ENCODE measurements at regions not wholly inside any gene's neighbourhood (a gene's known extent, or its start where the extent isn't known, plus 50 kb on each side); places are given as distances from the start of the nearest gene placed in this dataset.

DNA sequence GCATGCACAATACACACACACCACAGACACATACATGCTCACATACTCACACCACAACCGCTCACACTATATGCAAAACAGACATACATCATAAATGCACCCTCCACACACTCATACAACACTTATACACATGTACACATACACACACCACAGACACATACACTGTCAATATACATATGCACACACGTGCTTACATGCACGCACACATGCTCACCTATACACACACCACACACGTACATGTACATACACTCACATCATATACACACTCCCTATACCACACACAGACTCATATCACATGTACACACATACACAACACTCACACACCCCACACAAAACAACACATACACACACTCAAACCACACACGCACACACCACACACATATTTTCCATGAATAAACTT is 885.3 kb downstream of the TBC1D22A start:
- no peak for ATAC-seq (replicated peaks in 1 of 4)
- Mint-ChIP-seq H3K27me3 (no peaks in the 10 kb centered on the region), H3K9me3 (peaks cover 2 to 6% (median 5%) of the 10 kb centered on the region in 3 donors), H3K4me1 (no peaks in the 10 kb centered on the region), H3K36me3 (no peaks in the 10 kb centered on the region), H3K27ac (no peak overlapping the region), H3K4me3 (no peak overlapping the region)
- Histone ChIP-seq H3K27me3 (replicated peaks in 1 of 2; ENCODE audit: control insufficient read depth in 2 of 2, extremely low read depth in 1 of 2, insufficient read depth in 2 of 2, low read length in 1 of 2) (peaks cover 0 to 8% of the 10 kb centered on the region in 2 experiments), H3K27ac (ENCODE audit: low read length) (no peak overlapping the region), H3K4me3 (ENCODE audit: control insufficient read depth in 1 of 2, extremely low read depth in 1 of 2, low read length in 1 of 2) (no peak overlapping the region), H3K4me1 (ENCODE audit: control insufficient read depth in 1 of 2, extremely low read depth in 1 of 2, insufficient read depth in 2 of 2, low read length in 2 of 2) (no peaks in the 10 kb centered on the region), H3K36me3 (ENCODE audit: control insufficient read depth in 2 of 2, extremely low read depth in 1 of 2, insufficient read depth in 1 of 2, low read length in 1 of 2) (no peaks in the 10 kb centered on the region), H3K9me3 (no peaks in the 10 kb centered on the region)
- 91% methylated on average over 4 of the region's 5 CpGs for WGBS (ENCODE audit: insufficient coverage)
- POLR2A ChIA-PET = no interaction called here
- DNase-seq = no peak
- CTCF ChIA-PET = no interaction called here

DNA sequence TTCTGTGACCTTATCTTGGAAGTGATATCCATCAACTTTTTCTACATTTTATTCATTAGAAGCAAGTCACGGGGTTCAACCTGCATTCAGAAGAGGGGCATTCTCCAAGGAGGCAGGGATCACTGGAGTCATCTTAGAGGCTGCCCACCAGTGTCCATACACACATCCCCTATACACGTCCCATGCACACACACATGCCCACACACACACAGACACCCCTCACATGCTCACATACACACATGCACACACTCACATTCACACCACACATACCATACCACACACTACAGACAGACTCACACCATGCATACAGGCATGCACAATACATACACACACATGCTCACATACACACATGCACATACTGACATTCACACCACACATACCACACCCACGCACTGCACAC is 884.7 kb downstream of the TBC1D22A start:
- POLR2A ChIA-PET = no interaction called here

DNA sequence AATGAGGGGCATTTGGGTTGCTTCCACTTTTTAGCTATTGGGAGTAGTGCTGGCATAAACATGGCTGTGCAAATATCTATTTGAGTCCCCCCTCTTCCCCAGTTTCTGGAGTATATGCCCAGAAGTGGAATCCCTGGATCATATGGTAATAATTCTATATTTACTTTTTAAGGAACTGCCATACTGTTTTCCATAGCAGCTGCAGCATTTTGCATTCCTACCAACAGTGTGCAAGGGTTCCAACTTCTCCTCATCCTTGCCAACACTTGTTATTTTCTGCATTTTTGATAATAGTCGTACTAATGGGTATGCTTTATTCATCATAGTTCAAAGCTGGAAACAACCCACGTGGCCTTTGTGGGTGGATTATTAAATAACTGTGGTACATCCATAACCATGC is 883.5 kb downstream of the TBC1D22A start:
- Histone ChIP-seq H3K9me3 (no peaks in the 10 kb centered on the region), H3K36me3 (ENCODE audit: control insufficient read depth in 2 of 2, extremely low read depth in 1 of 2, insufficient read depth in 1 of 2, low read length in 1 of 2) (no peaks in the 10 kb centered on the region), H3K4me3 (ENCODE audit: control insufficient read depth in 1 of 2, extremely low read depth in 1 of 2, low read length in 1 of 2) (no peak overlapping the region), H3K27me3 (replicated peaks in 1 of 2; ENCODE audit: control insufficient read depth in 2 of 2, extremely low read depth in 1 of 2, insufficient read depth in 2 of 2, low read length in 1 of 2) (peaks cover 0 to 4% of the 10 kb centered on the region in 2 experiments), H3K27ac (ENCODE audit: low read length) (no peak overlapping the region), H3K4me1 (ENCODE audit: control insufficient read depth in 1 of 2, extremely low read depth in 1 of 2, insufficient read depth in 2 of 2, low read length in 2 of 2) (no peaks in the 10 kb centered on the region)
- H3K27me3 Mint-ChIP-seq = no peaks in the 10 kb centered on the region
- no peaks in the 10 kb centered on the region for H3K4me1 Mint-ChIP-seq
- no peaks in the 10 kb centered on the region for H3K36me3 Mint-ChIP-seq
- ATAC-seq (replicated peaks in 1 of 4) (no peak), DNase-seq (no peak)
- H3K27ac Mint-ChIP-seq = no peak overlapping the region
- WGBS (ENCODE audit: insufficient coverage) = no CpG with 5 or more reads among the region's 2 CpGs
- ChIA-PET POLR2A (no interaction called here), CTCF (no interaction called here)
- H3K4me3 Mint-ChIP-seq = no peak overlapping the region
- H3K9me3 Mint-ChIP-seq = peaks cover 0 to 10% (median 5%) of the 10 kb centered on the region in 3 donors

More for the DNA sequence above, 884.7 kb downstream of the TBC1D22A start:
- CTCF ChIA-PET = no interaction called here
- no peak overlapping the region for H3K27ac Mint-ChIP-seq
- Histone ChIP-seq H3K4me3 (ENCODE audit: control insufficient read depth in 1 of 2, extremely low read depth in 1 of 2, low read length in 1 of 2) (no peak overlapping the region), H3K9me3 (no peaks in the 10 kb centered on the region), H3K4me1 (ENCODE audit: control insufficient read depth in 1 of 2, extremely low read depth in 1 of 2, insufficient read depth in 2 of 2, low read length in 2 of 2) (no peaks in the 10 kb centered on the region), H3K27ac (ENCODE audit: low read length) (no peak overlapping the region), H3K36me3 (ENCODE audit: control insufficient read depth in 2 of 2, extremely low read depth in 1 of 2, insufficient read depth in 1 of 2, low read length in 1 of 2) (no peaks in the 10 kb centered on the region), H3K27me3 (replicated peaks in 1 of 2; ENCODE audit: control insufficient read depth in 2 of 2, extremely low read depth in 1 of 2, insufficient read depth in 2 of 2, low read length in 1 of 2) (peaks cover 0 to 8% of the 10 kb centered on the region in 2 experiments)
- 72% methylated on average over 3 of the region's 3 CpGs for WGBS (ENCODE audit: insufficient coverage)
- H3K4me1 Mint-ChIP-seq = no peaks in the 10 kb centered on the region
- DNase-seq (no peak), ATAC-seq (replicated peaks in 1 of 4) (no peak)
- H3K9me3 Mint-ChIP-seq = peaks cover 0 to 10% (median 5%) of the 10 kb centered on the region in 3 donors
- no peaks in the 10 kb centered on the region for H3K36me3 Mint-ChIP-seq
- no peaks in the 10 kb centered on the region for H3K27me3 Mint-ChIP-seq
- no peak overlapping the region for H3K4me3 Mint-ChIP-seq

DNA sequence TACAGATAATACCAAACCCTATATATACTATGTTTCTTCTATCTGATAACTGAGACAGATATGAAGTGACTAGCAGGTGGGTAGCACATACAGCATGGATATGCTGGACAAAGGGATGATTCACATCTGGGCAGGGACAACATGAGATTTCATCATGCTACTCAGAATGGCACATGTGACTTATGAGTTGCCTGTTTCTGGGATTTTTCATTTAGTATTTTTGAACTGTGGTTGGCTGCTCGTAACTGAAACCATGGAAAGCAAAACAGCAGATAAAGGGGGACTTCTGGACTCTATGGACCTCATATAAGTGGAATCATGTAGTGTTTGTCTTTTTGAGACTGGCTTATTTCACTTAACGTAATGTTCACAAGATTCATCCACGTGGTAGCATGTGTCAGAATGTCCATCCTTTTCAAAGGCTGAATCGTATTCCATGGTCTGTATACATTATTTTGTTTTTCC is 883.0 kb downstream of the TBC1D22A start:
- no peak overlapping the region for H3K4me3 Mint-ChIP-seq
- H3K9me3 ChIP-seq = no peaks in the 10 kb centered on the region
- no peak for DNase-seq
- 78% methylated on average over 3 of the region's 4 CpGs for WGBS (ENCODE audit: insufficient coverage)
- H3K36me3 ChIP-seq (ENCODE audit: control insufficient read depth in 2 of 2, extremely low read depth in 1 of 2, insufficient read depth in 1 of 2, low read length in 1 of 2) = no peaks in the 10 kb centered on the region
- H3K27ac Mint-ChIP-seq = no peak overlapping the region
- no peaks in the 10 kb centered on the region for H3K4me1 Mint-ChIP-seq
- peaks cover 0 to 4% of the 10 kb centered on the region in 2 experiments for H3K27me3 ChIP-seq (replicated peaks in 1 of 2; ENCODE audit: control insufficient read depth in 2 of 2, extremely low read depth in 1 of 2, insufficient read depth in 2 of 2, low read length in 1 of 2)
- H3K4me3 ChIP-seq (ENCODE audit: control insufficient read depth in 1 of 2, extremely low read depth in 1 of 2, low read length in 1 of 2) = no peak overlapping the region
- H3K36me3 Mint-ChIP-seq = no peaks in the 10 kb centered on the region
- ATAC-seq (replicated peaks in 1 of 4) = no peak
- H3K27ac ChIP-seq (ENCODE audit: low read length) = no peak overlapping the region
- H3K9me3 Mint-ChIP-seq = peaks cover 0 to 10% (median 5%) of the 10 kb centered on the region in 3 donors
- H3K27me3 Mint-ChIP-seq = no peaks in the 10 kb centered on the region
- CTCF ChIA-PET = no interaction called here
- H3K4me1 ChIP-seq (ENCODE audit: control insufficient read depth in 1 of 2, extremely low read depth in 1 of 2, insufficient read depth in 2 of 2, low read length in 2 of 2) = no peaks in the 10 kb centered on the region
- POLR2A ChIA-PET = no interaction called here

DNA sequence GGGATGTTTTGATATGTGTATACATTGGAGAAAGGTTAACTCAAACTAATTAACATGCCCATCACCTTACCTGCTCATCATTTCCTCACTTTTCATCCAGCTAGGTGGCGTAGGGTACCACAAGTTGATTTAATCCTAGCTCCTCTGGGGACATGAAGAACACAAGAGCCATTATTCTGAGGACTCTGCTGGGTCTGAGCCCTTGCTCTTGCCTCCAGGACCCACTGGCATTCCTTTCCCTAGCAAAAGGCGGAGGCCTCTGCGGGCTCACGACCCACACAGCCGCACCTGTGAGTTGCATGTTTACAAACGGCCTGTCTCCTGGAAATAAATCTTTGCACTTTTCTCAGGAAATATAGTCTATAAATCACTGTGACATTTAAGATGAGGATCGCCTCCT is 871.9 kb downstream of the TBC1D22A start:
- Mint-ChIP-seq H3K27me3 (peaks cover 22 to 28% of the 10 kb centered on the region in 2 donors), H3K4me1 (no peaks in the 10 kb centered on the region), H3K4me3 (no peak overlapping the region), H3K9me3 (peaks cover 10 to 25% (median 22%) of the 10 kb centered on the region in 3 donors), H3K27ac (no peak overlapping the region), H3K36me3 (no peaks in the 10 kb centered on the region)
- no peak for DNase-seq
- ChIA-PET POLR2A (no interaction called here), CTCF (no interaction called here)
- Histone ChIP-seq H3K36me3 (ENCODE audit: control insufficient read depth in 2 of 2, extremely low read depth in 1 of 2, insufficient read depth in 1 of 2, low read length in 1 of 2) (no peaks in the 10 kb centered on the region), H3K27ac (ENCODE audit: low read length) (no peak overlapping the region), H3K4me3 (ENCODE audit: control insufficient read depth in 1 of 2, extremely low read depth in 1 of 2, low read length in 1 of 2) (no peak overlapping the region), H3K27me3 (replicated peaks in 1 of 2; ENCODE audit: control insufficient read depth in 2 of 2, extremely low read depth in 1 of 2, insufficient read depth in 2 of 2, low read length in 1 of 2) (peaks cover 0 to 16% of the 10 kb centered on the region in 2 experiments), H3K9me3 (no peaks in the 10 kb centered on the region), H3K4me1 (ENCODE audit: control insufficient read depth in 1 of 2, extremely low read depth in 1 of 2, insufficient read depth in 2 of 2, low read length in 2 of 2) (no peaks in the 10 kb centered on the region)
- no peak for ATAC-seq (replicated peaks in 1 of 4)
- 64% methylated on average over 5 of the region's 7 CpGs for WGBS (ENCODE audit: insufficient coverage)

DNA sequence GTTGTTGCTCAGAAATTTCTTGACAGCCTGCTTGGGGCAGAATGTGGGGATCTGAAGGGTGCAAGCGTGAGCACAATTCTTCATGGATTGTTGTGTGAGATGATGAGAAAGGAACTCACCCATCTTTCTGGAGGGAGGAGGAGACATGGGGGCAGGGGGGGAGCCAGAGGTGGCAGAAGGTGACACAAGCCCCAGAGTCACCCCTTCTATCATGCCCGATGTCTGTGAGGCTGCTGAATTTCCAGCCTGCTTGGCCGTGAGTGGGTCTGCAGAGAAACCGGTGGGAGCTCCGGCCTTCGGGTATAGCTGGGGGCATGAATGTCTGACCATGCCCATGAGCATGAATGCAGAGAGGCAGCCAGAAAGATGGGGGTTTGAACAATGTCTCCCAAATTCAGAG is 870.7 kb downstream of the TBC1D22A start:
- Mint-ChIP-seq H3K27ac (no peak overlapping the region), H3K4me1 (no peaks in the 10 kb centered on the region), H3K27me3 (peaks cover 22 to 24% of the 10 kb centered on the region in 2 donors), H3K4me3 (no peak overlapping the region), H3K36me3 (no peaks in the 10 kb centered on the region), H3K9me3 (peaks cover 7 to 21% (median 17%) of the 10 kb centered on the region in 3 donors)
- ChIA-PET CTCF (no interaction called here), POLR2A (no interaction called here)
- peaks cover 0 to 17% of the 10 kb centered on the region in 2 experiments for H3K27me3 ChIP-seq (replicated peaks in 1 of 2; ENCODE audit: control insufficient read depth in 2 of 2, extremely low read depth in 1 of 2, insufficient read depth in 2 of 2, low read length in 1 of 2)
- H3K4me3 ChIP-seq (ENCODE audit: control insufficient read depth in 1 of 2, extremely low read depth in 1 of 2, low read length in 1 of 2) = no peak overlapping the region
- no peaks in the 10 kb centered on the region for H3K36me3 ChIP-seq (ENCODE audit: control insufficient read depth in 2 of 2, extremely low read depth in 1 of 2, insufficient read depth in 1 of 2, low read length in 1 of 2)
- 92% methylated on average over 6 of the region's 6 CpGs for WGBS (ENCODE audit: insufficient coverage)
- H3K9me3 ChIP-seq = no peaks in the 10 kb centered on the region
- DNase-seq = no peak
- no peak overlapping the region for H3K27ac ChIP-seq (ENCODE audit: low read length)
- no peaks in the 10 kb centered on the region for H3K4me1 ChIP-seq (ENCODE audit: control insufficient read depth in 1 of 2, extremely low read depth in 1 of 2, insufficient read depth in 2 of 2, low read length in 2 of 2)
- ATAC-seq (replicated peaks in 1 of 4) = no peak

DNA sequence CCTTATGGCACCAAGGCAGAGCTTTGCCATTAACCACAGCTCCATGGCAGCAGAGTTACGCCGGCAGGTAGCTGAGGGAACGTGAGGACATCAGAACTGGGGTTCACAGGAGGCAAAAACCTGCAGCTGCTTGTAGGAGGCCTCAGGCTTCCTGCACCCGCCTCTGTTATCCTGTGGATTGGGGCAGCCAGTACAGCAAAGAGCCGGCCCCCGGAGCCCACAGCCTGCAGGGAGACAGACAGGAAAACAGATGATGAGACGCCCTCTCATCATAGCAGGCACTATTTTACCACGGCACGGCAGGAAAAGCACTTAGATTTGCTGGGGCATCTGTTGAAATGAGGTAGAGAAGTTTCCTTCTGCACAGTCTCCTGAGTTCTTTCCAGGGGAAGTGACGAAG is 870.3 kb downstream of the TBC1D22A start:
- no peak for ATAC-seq (replicated peaks in 1 of 4)
- H3K4me3 ChIP-seq (ENCODE audit: control insufficient read depth in 1 of 2, extremely low read depth in 1 of 2, low read length in 1 of 2) = no peak overlapping the region
- no peaks in the 10 kb centered on the region for H3K36me3 ChIP-seq (ENCODE audit: control insufficient read depth in 2 of 2, extremely low read depth in 1 of 2, insufficient read depth in 1 of 2, low read length in 1 of 2)
- Mint-ChIP-seq H3K4me1 (no peaks in the 10 kb centered on the region), H3K36me3 (no peaks in the 10 kb centered on the region), H3K27ac (no peak overlapping the region), H3K4me3 (no peak overlapping the region), H3K27me3 (peaks cover 21 to 22% of the 10 kb centered on the region in 2 donors), H3K9me3 (peaks cover 6 to 18% (median 13%) of the 10 kb centered on the region in 3 donors)
- H3K27ac ChIP-seq (ENCODE audit: low read length) = no peak overlapping the region
- 25% methylated on average over 7 of the region's 10 CpGs for WGBS (ENCODE audit: insufficient coverage)
- ChIA-PET POLR2A (no interaction called here), CTCF (no interaction called here)
- H3K9me3 ChIP-seq = no peaks in the 10 kb centered on the region
- H3K4me1 ChIP-seq (ENCODE audit: control insufficient read depth in 1 of 2, extremely low read depth in 1 of 2, insufficient read depth in 2 of 2, low read length in 2 of 2) = no peaks in the 10 kb centered on the region
- no peak for DNase-seq
- H3K27me3 ChIP-seq (replicated peaks in 1 of 2; ENCODE audit: control insufficient read depth in 2 of 2, extremely low read depth in 1 of 2, insufficient read depth in 2 of 2, low read length in 1 of 2) = peaks cover 0 to 17% of the 10 kb centered on the region in 2 experiments

Data from T-cell (primary cell).